ENCODE measurements at regions not wholly inside any gene's neighbourhood (a gene's known extent, or its start where the extent isn't known, plus 50 kb on each side); places are given as distances from the start of the nearest gene placed in this dataset.

DNA sequence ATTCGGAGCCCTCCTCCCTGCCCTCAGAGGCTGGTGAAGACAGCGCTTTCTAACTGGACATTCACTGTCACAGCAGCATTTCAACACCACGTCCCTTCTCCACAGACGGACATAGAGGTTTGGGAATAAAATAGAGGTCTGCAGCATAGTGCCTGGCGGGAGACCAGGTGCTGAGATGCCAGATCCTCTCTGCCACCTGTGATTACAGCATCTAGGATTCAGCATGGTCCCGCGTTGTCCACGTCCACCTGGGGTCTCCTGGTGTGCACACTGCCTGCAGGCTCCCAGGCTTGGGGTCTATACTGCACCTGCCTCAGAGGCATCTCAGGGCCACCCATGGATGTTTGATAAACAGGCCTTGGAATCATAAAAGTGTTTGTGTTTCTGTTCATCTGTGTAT, 175.5 kb downstream of the TMEM18 start:
- no TSS peak for BruUV-seq (replicated peaks)
- no peak for ATAC-seq
- Histone ChIP-seq H3K9ac (ENCODE audit: low read length) (no peak overlapping the region), H3K4me1 (ENCODE audit: control insufficient read depth in 1 of 2, insufficient read depth in 2 of 2, low read length in 2 of 2) (no peaks in the 10 kb centered on the region), H3K27ac (ENCODE audit: low read depth, low read length) (no peak overlapping the region), H3K36me3 (ENCODE audit: control insufficient read depth in 1 of 2, insufficient read depth in 2 of 2, low read length in 2 of 2) (no peaks in the 10 kb centered on the region), H3K9me2 (ENCODE audit: insufficient read depth) (no peaks in the 10 kb centered on the region), H3K9me3 (ENCODE audit: control insufficient read depth in 1 of 2, insufficient read depth in 1 of 2, low read depth in 1 of 2, low read length in 2 of 2) (no peaks in the 10 kb centered on the region), H3K79me2 (ENCODE audit: insufficient read depth, low read length) (no peaks in the 10 kb centered on the region), H4K20me1 (ENCODE audit: insufficient read depth) (no peaks in the 10 kb centered on the region), H3K4me2 (ENCODE audit: low read length) (no peak overlapping the region), H3K4me3 (replicated peaks in 1 of 2; ENCODE audit: low read depth in 1 of 2, low read length in 2 of 2) (no peak overlapping the region), H2AFZ (ENCODE audit: low read depth, low read length, poor library complexity, severe bottlenecking) (no peak overlapping the region), H3K27me3 (ENCODE audit: insufficient read depth, low read length) (peaks cover 17% of the 10 kb centered on the region; the same call in 1 of the 2 replicates)
- intact Hi-C loops (cut with micrococcal nuclease): no loop called here
- CTCF ChIA-PET: no interaction called here
- POLR2A ChIA-PET: no interaction called here
- no peak for TF ChIP-seq POLR2AphosphoS5 (IDR thresholded peaks at IDR 0.05; ENCODE audit: low read depth, low read length)
- TF ChIP-seq, protein P1, sequence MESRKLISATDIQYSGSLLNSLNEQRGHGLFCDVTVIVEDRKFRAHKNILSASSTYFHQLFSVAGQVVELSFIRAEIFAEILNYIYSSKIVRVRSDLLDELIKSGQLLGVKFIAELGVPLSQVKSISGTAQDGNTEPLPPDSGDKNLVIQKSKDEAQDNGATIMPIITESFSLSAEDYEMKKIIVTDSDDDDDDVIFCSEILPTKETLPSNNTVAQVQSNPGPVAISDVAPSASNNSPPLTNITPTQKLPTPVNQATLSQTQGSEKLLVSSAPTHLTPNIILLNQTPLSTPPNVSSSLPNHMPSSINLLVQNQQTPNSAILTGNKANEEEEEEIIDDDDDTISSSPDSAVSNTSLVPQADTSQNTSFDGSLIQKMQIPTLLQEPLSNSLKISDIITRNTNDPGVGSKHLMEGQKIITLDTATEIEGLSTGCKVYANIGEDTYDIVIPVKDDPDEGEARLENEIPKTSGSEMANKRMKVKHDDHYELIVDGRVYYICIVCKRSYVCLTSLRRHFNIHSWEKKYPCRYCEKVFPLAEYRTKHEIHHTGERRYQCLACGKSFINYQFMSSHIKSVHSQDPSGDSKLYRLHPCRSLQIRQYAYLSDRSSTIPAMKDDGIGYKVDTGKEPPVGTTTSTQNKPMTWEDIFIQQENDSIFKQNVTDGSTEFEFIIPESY (IDR thresholded peaks at IDR 0.05; ENCODE audit: extremely low read depth, insufficient replicate concordance, low read length): no peak
- TF ChIP-seq CTCF (IDR thresholded peaks at IDR 0.05 in 2 of 3, conservative IDR thresholded peaks at IDR 0.05 in 1 of 3; ENCODE audit: borderline replicate concordance in 1 of 3, insufficient read depth in 1 of 3, low read depth in 2 of 3, low read length in 2 of 3): no peak
- TF ChIP-seq REST (IDR thresholded peaks at IDR 0.05; ENCODE audit: low read depth): no peak
- no peak for TF ChIP-seq TCF7L2 (IDR thresholded peaks at IDR 0.05; ENCODE audit: borderline replicate concordance, extremely low read depth, insufficient read depth, insufficient read length)
- TF ChIP-seq EZH2phosphoT487 (IDR thresholded peaks at IDR 0.05; ENCODE audit: borderline replicate concordance): no peak
- TF ChIP-seq SP1 (IDR thresholded peaks at IDR 0.05; ENCODE audit: low read depth): no peak
- no peak for DNase-seq (ENCODE audit: low read depth, low spot score)
- RAD21 ChIA-PET (ENCODE audit: low non-redundant PET in 1 of 2, low total read pairs in 2 of 2, uncharacterized antibody in 2 of 2, unreplicated experiment in 2 of 2): no interaction called here

Data from HCT116 (cell line).